Lower leg skin (tissue), 4 donors: ENCODE measurements at regions not wholly inside any gene's neighbourhood (a gene's known extent, or its start where the extent isn't known, plus 50 kb on each side); places are given as distances from the start of the nearest gene placed in this dataset.
A peak's percentile ranks its signal among the peaks of the same experiment; 100 is the strongest.
"Not testable (repeated sequence)": the region's sequence is repeated elsewhere in the genome, so short reads cannot be mapped to it uniquely, and the experiment has no call there.

ENCODE experiments used
- DNase-seq, 2 donors: peaks; one replicate each; pipeline ENCODE4 v3.0.0-alpha.2; 2019; ENCODE audit warnings: low spot score in 2 of 2
- H3K4me3 ChIP-seq: fragments of 200-600 bp; sonication (generic); 2 replicates; pipeline ENCODE4 v1.5.1; 2017; ENCODE audit warnings: mild to moderate bottlenecking, low read depth; ENCODE audit not compliant: poor library complexity, severe bottlenecking
- CTCF ChIP-seq, 3 donors: fragments of 450-650 bp; IDR thresholded peaks; one replicate each; pipeline ENCODE4 v1.5.1; 2016; ENCODE audit warnings: antibody characterized with exemption in 3 of 3, mild to moderate bottlenecking in 3 of 3, moderate library complexity in 2 of 3
- POLR2A ChIP-seq, 2 donors: fragments of 450-650 bp; IDR thresholded peaks; one replicate each; pipeline ENCODE4 v1.6.1; 2016 to 2017; ENCODE audit warnings: antibody characterized with exemption in 2 of 2, mild to moderate bottlenecking in 1 of 2, moderate library complexity in 1 of 2
- WGBS, 2 donors: methylation state at CpG; one replicate each; pipeline ENCODE4 v1.1.5; 2018; 5-methylcytosine and 5-hydroxymethylcytosine counted together
- intact Hi-C: fragments of 100-400 bp; cut with DNase I; formaldehyde crosslinking; loops from one replicate; pipeline ENCODE4 v1.15.0; 2023; ENCODE audit warnings: low total_unique reads

GRCh38 chr3:27024493-27024892, 344.7 kb downstream of the NEK10 start:
- intact Hi-C loops: no loop called here
- no peak for DNase-seq
- H3K4me3 ChIP-seq: no peak overlapping the region
- 15 to 28% methylated on average over 1 of the region's 1 CpG for WGBS, 2 donors
- TF ChIP-seq POLR2A (IDR thresholded peaks at IDR 0.05) (no peak), CTCF (IDR thresholded peaks at IDR 0.05) (no peak)

GRCh38 chr3:27025718-27026117, 343.5 kb downstream of the NEK10 start:
- H3K4me3 ChIP-seq: no peak overlapping the region
- intact Hi-C loops: no loop called here
- TF ChIP-seq CTCF (IDR thresholded peaks at IDR 0.05): no peak
- no peak for TF ChIP-seq POLR2A (IDR thresholded peaks at IDR 0.05)

GRCh38 chr3:27031476-27031875, 337.7 kb downstream of the NEK10 start:
- DNase-seq: no peak
- intact Hi-C loops: no loop called here
- peak overlapping the region; percentile 1 for H3K4me3 ChIP-seq
- TF ChIP-seq CTCF (IDR thresholded peaks at IDR 0.05) (no peak), POLR2A (IDR thresholded peaks at IDR 0.05) (no peak)
- WGBS, 2 donors: 74 to 81% methylated on average over 4 of the region's 4 CpGs

More at GRCh38 chr3:27025718-27026117, 343.5 kb downstream of the NEK10 start:
- 55 to 56% methylated on average over 2 of the region's 2 CpGs for WGBS, 2 donors
- no peak for DNase-seq

GRCh38 chr3:27034255-27034654, 334.9 kb downstream of the NEK10 start:
- TF ChIP-seq CTCF (IDR thresholded peaks at IDR 0.05) (no peak), POLR2A (IDR thresholded peaks at IDR 0.05) (no peak)
- intact Hi-C loops: no loop called here
- DNase-seq: no peak
- H3K4me3 ChIP-seq: no peak overlapping the region

- DNase-seq: no peak
- intact Hi-C loops: no loop called here
- no peak overlapping the region for H3K4me3 ChIP-seq
- no peak for TF ChIP-seq POLR2A (IDR thresholded peaks at IDR 0.05)
- TF ChIP-seq CTCF (IDR thresholded peaks at IDR 0.05): no peak
These were observed 328.5 kb downstream of the NEK10 start for GRCh38 chr3:27040674-27041073.

GRCh38 chr3:27042541-27042940, 326.6 kb downstream of the NEK10 start:
- intact Hi-C loops, DNase-seq, H3K4me3 ChIP-seq: not testable (repeated sequence)
- 68 to 70% methylated on average over 2 of the region's 2 CpGs for WGBS, 2 donors
